HUES48 (cell line): ENCODE measurements at regions not wholly inside any gene's neighbourhood (a gene's known extent, or its start where the extent isn't known, plus 50 kb on each side); places are given as distances from the start of the nearest gene placed in this dataset.
A peak's percentile ranks its signal among the peaks of the same experiment; 100 is the strongest.
"Not testable (repeated sequence)": the region's sequence is repeated elsewhere in the genome, so short reads cannot be mapped to it uniquely, and the experiment has no call there.

Experiments
- H3K27ac ChIP-seq: one replicate; pipeline ENCODE4 v1.7.0; 2013; ENCODE audit warnings: low read depth, low read length, inconsistent platforms
- H3K27me3 ChIP-seq: 2 replicates; pipeline ENCODE4 v1.6.1; 2013; ENCODE audit warnings: mild to moderate bottlenecking, low read length; ENCODE audit not compliant: control insufficient read depth, insufficient read depth
- H3K36me3 ChIP-seq: 2 replicates; pipeline ENCODE4 v1.6.1; 2013; ENCODE audit warnings: low read length; ENCODE audit not compliant: control insufficient read depth, insufficient read depth
- H3K4me1 ChIP-seq: 2 replicates; pipeline ENCODE4 v1.6.1; 2013; ENCODE audit warnings: mild to moderate bottlenecking, low read length; ENCODE audit not compliant: control insufficient read depth, insufficient read depth
- H3K4me3 ChIP-seq: 2 replicates; pipeline ENCODE4 v1.5.1; 2013; ENCODE audit warnings: mild to moderate bottlenecking, low read depth, low read length
- H3K9ac ChIP-seq: 2 replicates; pipeline ENCODE4 v1.6.1; 2013; ENCODE audit warnings: mild to moderate bottlenecking, low read depth, low read length, moderate library complexity
- H3K9me3 ChIP-seq: 2 replicates; pipeline ENCODE4 v1.6.1; 2013; ENCODE audit warnings: low read length; ENCODE audit not compliant: control insufficient read depth, insufficient read depth

DNA sequence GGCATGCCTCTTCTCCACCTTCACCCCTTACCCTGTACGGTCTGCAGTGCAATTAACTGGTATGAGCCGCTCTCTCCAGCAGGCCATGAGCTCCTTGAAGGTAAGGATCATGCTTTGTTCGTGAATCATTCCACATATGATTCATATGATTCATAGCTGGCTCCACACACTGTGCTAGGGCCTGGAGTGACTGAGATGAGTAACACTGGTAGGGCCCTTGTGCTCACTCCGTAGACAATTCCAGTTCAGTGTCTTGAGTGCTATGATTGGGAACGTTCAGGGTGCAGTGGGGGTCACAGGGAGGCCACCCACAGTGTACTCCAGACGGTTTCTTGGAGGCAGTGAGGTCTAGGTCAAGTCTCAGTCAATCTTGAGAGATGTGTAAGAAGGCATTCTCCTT, 239.8 kb downstream of the LMX1A start:
- no peak overlapping the region for H3K9ac ChIP-seq
- peaks cover 53% of the 10 kb centered on the region for H3K27me3 ChIP-seq
- no peaks in the 10 kb centered on the region for H3K9me3 ChIP-seq
- no peaks in the 10 kb centered on the region for H3K36me3 ChIP-seq
- H3K27ac ChIP-seq: no peak overlapping the region
- peaks cover 7% of the 10 kb centered on the region for H3K4me1 ChIP-seq
- no peak overlapping the region for H3K4me3 ChIP-seq

DNA sequence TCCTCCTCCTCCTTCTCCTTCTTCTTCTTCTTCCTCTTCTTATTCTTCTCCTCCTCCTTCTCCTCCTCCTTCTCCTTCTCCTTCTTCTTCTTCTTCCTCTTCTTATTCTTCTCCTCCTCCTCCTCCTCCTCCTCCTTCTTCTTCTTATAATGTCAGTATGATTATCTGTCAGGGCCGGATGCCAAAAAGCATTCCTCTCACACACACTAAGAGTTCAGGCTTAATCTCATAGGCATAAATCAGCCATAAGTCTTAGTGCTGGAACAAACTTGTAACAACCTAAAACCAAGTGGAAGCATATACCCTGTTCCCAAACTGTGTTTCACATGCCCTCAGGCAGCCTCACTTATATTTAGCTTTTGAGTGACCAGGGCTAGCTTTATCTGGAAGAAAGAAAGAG, 240.3 kb downstream of the LMX1A start:
- Histone ChIP-seq H3K27me3 (peaks cover 53% of the 10 kb centered on the region), H3K9ac (no peak overlapping the region), H3K9me3 (no peaks in the 10 kb centered on the region), H3K27ac (no peak overlapping the region), H3K36me3 (no peaks in the 10 kb centered on the region), H3K4me3 (no peak overlapping the region), H3K4me1 (peaks cover 7% of the 10 kb centered on the region)

DNA sequence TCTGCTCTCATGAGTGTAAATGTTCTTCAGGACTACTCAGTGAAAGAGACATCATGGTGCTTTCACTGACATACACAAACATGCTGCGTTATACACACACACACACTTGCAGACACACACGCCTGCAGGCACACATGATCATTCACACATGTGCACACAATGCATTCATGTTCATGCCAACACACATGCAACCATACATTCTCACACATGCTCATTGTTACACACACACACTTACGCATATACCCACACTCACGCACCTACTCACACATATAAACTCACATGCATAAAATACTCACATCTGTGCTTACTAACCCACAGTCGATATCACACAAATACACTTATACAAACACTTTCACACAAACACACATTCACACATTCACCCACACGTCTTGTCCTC, 241.6 kb downstream of the LMX1A start:
- Histone ChIP-seq H3K27ac (no peak overlapping the region), H3K27me3 (peaks cover 49% of the 10 kb centered on the region), H3K9me3 (no peaks in the 10 kb centered on the region), H3K4me3 (no peak overlapping the region), H3K4me1 (peaks cover 7% of the 10 kb centered on the region), H3K9ac (no peak overlapping the region), H3K36me3 (no peaks in the 10 kb centered on the region)

DNA sequence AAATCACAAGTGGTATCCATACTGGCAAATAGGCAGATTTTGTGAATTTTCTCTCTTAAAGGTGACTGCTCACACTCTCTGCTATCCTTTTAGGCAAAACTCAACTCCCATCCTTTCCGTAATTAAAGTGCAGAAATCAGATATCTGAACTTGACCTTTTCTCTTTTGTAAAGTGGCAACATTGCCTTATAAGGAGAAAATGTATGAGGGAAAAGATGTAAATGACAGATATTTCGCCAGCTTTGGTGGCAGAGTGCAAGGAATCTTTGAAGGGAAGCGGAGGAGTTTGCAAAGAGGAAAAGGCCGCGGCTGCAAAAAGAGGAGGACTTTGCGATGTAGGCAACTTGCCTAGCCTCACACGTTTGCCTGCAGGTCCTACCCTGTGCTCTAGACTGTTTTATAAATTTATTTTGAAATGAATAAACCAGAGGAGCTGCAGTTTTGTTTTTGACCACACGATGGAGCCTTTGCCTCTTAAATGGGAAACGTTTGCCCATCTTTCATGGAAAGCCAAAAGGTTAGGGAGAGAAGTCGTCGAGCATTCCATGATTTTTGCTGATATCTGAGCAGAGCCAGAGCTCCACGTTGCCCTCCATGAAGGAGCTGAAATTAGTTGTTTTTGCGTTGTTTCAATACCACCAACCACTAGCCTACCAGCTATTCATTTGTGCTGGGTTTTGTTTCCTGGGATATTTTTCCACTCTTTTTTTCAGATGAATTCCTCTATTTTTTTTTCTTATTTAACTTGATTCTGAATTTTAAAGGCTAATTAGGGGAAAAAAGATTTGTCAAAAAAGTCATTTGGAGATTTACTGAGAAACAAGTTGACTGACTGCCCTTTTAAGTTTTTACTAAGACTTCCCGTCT, 242.3 kb downstream of the LMX1A start:
- H3K9me3 ChIP-seq: no peaks in the 10 kb centered on the region
- no peak overlapping the region for H3K27ac ChIP-seq
- H3K9ac ChIP-seq: no peak overlapping the region
- H3K4me3 ChIP-seq: no peak overlapping the region
- peaks cover 7% of the 10 kb centered on the region for H3K4me1 ChIP-seq
- H3K27me3 ChIP-seq: peaks cover 43% of the 10 kb centered on the region
- H3K36me3 ChIP-seq: no peaks in the 10 kb centered on the region

DNA sequence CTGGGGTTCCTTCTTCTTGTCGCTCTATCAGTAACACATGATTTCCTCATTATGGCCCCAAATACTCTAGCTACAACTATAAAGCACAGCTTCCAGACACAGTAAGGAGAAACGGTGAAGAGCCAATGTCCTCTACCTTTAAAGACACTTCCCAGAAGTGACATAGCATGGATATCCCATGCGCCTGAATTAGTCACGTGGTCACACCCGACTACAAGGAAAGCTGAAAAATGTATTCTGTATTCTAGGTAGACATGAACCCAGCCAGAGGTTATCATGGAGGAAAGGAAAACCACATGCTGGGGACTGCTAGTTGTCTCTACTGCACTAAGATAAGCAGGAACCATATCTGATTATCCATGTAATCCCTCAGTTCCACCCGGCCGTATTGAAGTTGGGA, 244.3 kb downstream of the LMX1A start:
- no peak overlapping the region for H3K4me3 ChIP-seq
- H3K27me3 ChIP-seq: peaks cover 23% of the 10 kb centered on the region
- no peak overlapping the region for H3K27ac ChIP-seq
- peaks cover 7% of the 10 kb centered on the region for H3K4me1 ChIP-seq
- H3K9ac ChIP-seq: no peak overlapping the region
- no peaks in the 10 kb centered on the region for H3K9me3 ChIP-seq
- no peaks in the 10 kb centered on the region for H3K36me3 ChIP-seq

DNA sequence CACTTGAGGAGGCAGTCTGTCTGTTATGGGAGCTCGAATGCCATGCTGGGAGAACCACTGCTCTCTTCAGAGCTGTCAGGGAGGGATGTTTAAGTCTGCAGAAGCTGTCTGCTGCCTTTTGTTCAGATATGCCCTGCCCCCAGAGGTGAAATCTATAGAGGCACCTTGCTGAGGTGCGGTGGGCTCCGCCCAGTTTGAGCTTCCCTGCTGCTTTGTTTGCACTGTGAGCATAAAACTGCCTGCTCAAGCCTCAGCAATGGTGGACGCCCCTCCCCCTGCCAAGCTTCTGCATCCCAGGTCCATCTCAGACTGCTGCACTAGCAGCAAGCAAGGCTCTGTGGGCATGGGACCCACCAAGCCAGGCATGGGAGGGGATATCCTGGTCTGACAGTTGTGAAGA, 247.5 kb downstream of the LMX1A start:
- peaks cover 5% of the 10 kb centered on the region for H3K4me1 ChIP-seq
- H3K9me3 ChIP-seq: no peaks in the 10 kb centered on the region
- no peak overlapping the region for H3K27ac ChIP-seq
- no peaks in the 10 kb centered on the region for H3K27me3 ChIP-seq
- no peak overlapping the region for H3K4me3 ChIP-seq
- no peak overlapping the region for H3K9ac ChIP-seq
- no peaks in the 10 kb centered on the region for H3K36me3 ChIP-seq

DNA sequence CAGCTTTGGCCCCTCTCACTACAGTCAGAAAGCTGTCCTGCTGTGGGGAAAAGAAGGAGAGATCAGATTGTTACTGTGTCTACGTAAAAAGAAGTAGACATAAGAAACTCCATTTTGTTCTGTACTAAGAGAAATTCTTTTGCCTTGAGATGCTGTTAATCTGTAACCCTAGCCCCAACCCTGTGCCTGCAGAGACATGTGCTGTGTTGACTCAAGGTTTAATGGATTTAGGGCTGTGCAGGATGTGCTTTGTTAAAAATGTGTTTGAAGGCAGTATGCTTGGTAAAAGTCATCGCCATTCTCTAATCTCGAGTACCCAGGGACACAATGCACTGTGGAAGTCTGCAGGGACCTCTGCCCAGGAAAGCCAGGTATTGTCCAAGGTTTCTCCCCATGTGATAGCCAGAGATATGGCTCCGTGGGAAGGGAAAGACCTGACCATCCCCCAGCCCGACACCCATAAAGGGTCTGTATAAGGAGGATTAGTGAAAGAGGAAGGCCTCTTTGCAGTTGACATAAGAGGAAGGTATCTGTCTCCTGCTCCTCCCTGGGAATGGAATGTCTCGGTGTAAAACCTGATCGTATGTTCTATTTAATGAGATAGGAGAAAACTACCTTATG, 263.9 kb downstream of the LMX1A start:
- not testable (repeated sequence) for H3K9ac ChIP-seq, H3K36me3 ChIP-seq, H3K4me1 ChIP-seq, H3K27me3 ChIP-seq, H3K9me3 ChIP-seq, H3K4me3 ChIP-seq
- peak overlapping the region; percentile 17 for H3K27ac ChIP-seq

DNA sequence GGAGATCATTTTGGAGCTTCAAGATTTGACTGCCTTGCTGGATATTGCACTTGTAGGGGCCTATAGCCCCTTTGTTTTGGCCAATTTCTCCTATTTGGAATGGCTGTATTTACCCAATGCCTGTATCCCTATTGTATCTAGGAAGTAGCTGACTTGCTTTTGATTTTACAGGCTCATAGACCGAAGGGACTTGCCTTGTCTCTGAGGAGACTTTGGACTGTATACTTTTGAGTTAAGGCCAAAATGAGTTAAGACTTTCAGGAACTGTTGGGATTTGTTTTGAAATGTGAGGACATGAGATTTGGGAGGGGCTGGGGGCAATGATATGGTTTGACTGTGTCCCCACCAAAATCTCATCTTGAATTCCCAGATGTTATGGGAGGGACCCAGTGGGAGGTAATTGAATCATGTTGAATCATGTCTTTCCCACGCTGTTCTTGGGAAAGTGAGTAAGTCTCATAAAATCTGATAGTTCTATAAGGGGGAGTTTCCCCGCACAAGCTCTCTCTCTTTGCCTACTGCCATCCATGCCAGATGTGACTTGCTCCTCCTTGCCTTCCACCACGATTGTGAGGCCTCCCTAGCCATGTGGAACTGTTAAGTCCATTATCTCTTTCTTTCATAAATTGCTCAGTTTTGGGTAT, 276.1 kb downstream of the LMX1A start:
- Histone ChIP-seq H3K27ac (no peak overlapping the region), H3K4me1 (no peaks in the 10 kb centered on the region), H3K9ac (no peak overlapping the region), H3K27me3 (no peaks in the 10 kb centered on the region), H3K9me3 (peaks cover 20% of the 10 kb centered on the region; the same call in 1 of the 2 replicates), H3K36me3 (no peaks in the 10 kb centered on the region), H3K4me3 (no peak overlapping the region)

DNA sequence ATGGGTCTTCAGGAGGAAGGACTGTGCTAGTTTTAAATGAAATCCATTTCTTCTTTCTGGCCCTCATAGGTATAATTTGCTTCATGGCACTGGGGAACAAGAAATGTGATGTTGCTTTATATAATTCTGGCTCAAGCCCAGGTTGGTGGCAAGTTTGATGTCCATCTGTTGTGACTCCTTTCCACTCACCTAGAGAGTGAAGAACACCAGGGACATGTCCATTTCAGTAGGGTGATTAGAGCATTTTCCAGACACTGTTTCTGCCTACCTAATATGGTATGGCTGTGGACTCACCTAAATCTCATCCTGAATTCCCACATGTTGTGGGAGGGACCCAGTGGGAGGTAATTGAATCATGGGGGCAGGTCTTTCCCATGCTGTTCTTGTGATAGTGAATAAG, 278.1 kb downstream of the LMX1A start:
- Histone ChIP-seq H3K4me3 (no peak overlapping the region), H3K36me3 (no peaks in the 10 kb centered on the region), H3K9ac (no peak overlapping the region), H3K27me3 (no peaks in the 10 kb centered on the region), H3K9me3 (peaks cover 9% of the 10 kb centered on the region; the same call in 1 of the 2 replicates), H3K27ac (no peak overlapping the region), H3K4me1 (no peaks in the 10 kb centered on the region)

DNA sequence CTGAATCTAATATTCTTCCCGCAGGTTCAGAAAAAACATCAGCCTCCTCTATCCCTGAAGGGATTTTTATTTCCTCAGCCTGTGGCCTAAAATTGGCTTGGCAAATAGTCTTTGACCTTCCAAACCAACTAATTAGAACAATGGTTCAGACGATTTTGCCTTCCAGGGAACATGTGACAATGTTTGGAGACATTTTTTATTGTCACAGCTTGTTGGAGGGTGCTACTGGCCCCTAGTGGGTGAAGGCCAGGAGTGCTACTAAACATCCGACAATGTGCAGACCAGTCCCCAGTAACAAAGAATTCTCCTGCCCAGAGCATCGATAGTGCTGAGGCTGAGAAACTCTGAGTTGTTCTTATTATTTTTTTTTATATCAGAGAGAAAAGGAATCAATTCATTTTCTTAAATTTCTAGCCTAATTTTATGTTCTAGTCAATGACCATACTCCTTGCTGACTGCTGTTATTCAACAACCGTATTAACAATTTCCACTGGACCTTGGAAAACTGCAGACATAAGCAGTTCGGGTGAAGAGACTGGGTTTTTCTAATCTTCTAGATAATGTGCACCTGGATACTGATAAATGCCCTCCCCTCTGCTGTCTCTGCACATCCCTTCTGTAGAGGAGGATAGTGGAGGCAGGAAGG, 280.7 kb downstream of the LMX1A start:
- no peaks in the 10 kb centered on the region for H3K36me3 ChIP-seq
- H3K27ac ChIP-seq: no peak overlapping the region
- no peak overlapping the region for H3K9ac ChIP-seq
- no peak overlapping the region for H3K4me3 ChIP-seq
- H3K4me1 ChIP-seq: peaks cover 10% of the 10 kb centered on the region
- H3K9me3 ChIP-seq: peaks cover 8% of the 10 kb centered on the region; the same call in 1 of the 2 replicates
- H3K27me3 ChIP-seq: no peaks in the 10 kb centered on the region
